ENCODE measurements at regions not wholly inside any gene's neighbourhood (a gene's known extent, or its start where the extent isn't known, plus 50 kb on each side); places are given as distances from the start of the nearest gene placed in this dataset.

GRCh38 chrX:55142206-55142918 is 53.5 kb downstream of the PAGE2 start:
- 24 to 28% methylated on average over 3 of the region's 3 CpGs for WGBS, 2 donors
- ATAC-seq (peak; percentile 66 to 94 (median 90)), DNase-seq (peak in 2 of 6 donors; percentile 8 to 14), FAIRE-seq (no peak)
- Histone ChIP-seq H3K27me3 (peaks cover 0 to 4% (median 0%) of the 10 kb centered on the region in 4 donors), H3K36me3 (no peaks in the 10 kb centered on the region), H3K4me3 (no peak overlapping the region), H3K4me1 (no peaks in the 10 kb centered on the region), H3K27ac (peak overlapping the region in 2 of 4 donors; percentile 44 to 50), H3K9me3 (no peaks in the 10 kb centered on the region)
- intact Hi-C loops (cut with DNase I) = no loop called here
- TF ChIP-seq CTCF (IDR thresholded peaks at IDR 0.05) = no peak

- no peaks in the 10 kb centered on the region for H3K36me3 ChIP-seq
- intact Hi-C loops (cut with DNase I) = no loop called here
- TF ChIP-seq CTCF (IDR thresholded peaks at IDR 0.05) = no peak
- FAIRE-seq (no peak), ATAC-seq (peak in 1 of 4 donors; percentile 51), DNase-seq (no peak)
- H3K4me1 ChIP-seq = no peaks in the 10 kb centered on the region
- 38 to 39% methylated on average over 6 of the region's 6 CpGs for WGBS, 2 donors
- no peak overlapping the region for H3K4me3 ChIP-seq
- H3K27ac ChIP-seq = peak overlapping the region in 2 of 4 donors; percentile 44 to 50
- no peaks in the 10 kb centered on the region for H3K9me3 ChIP-seq
- H3K27me3 ChIP-seq = peaks cover 0 to 9% (median 0%) of the 10 kb centered on the region in 4 donors
Observed at GRCh38 chrX:55142919-55143310, 54.1 kb downstream of the PAGE2 start.

GRCh38 chrX:55143621-55144020 is 54.8 kb downstream of the PAGE2 start:
- no peaks in the 10 kb centered on the region for H3K9me3 ChIP-seq
- H3K4me3 ChIP-seq = no peak overlapping the region
- 37 to 49% methylated on average over 2 of the region's 2 CpGs for WGBS, 2 donors
- H3K27me3 ChIP-seq = peaks cover 0 to 10% (median 0%) of the 10 kb centered on the region in 4 donors
- FAIRE-seq (no peak), ATAC-seq (no peak), DNase-seq (no peak)
- TF ChIP-seq CTCF (IDR thresholded peaks at IDR 0.05) = no peak
- peak overlapping the region in 1 of 4 donors; percentile 44 for H3K27ac ChIP-seq
- no peaks in the 10 kb centered on the region for H3K36me3 ChIP-seq
- no peaks in the 10 kb centered on the region for H3K4me1 ChIP-seq
- intact Hi-C loops (cut with DNase I) = no loop called here

- FAIRE-seq = no peak
- intact Hi-C loops (cut with DNase I) = no loop called here
- H3K4me1 ChIP-seq = no peaks in the 10 kb centered on the region
- 67 to 90% methylated on average over 2 of the region's 2 CpGs for WGBS, 2 donors
- no peaks in the 10 kb centered on the region for H3K36me3 ChIP-seq
- H3K27me3 ChIP-seq = peaks cover 0 to 10% (median 0%) of the 10 kb centered on the region in 4 donors
- no peak overlapping the region for H3K27ac ChIP-seq
- no peak for TF ChIP-seq CTCF (IDR thresholded peaks at IDR 0.05)
- no peak for DNase-seq
- no peak overlapping the region for H3K4me3 ChIP-seq
- no peaks in the 10 kb centered on the region for H3K9me3 ChIP-seq
- no peak for ATAC-seq
Observed at GRCh38 chrX:55144697-55145096, 55.9 kb downstream of the PAGE2 start.

GRCh38 chrX:55149242-55149641 is 60.4 kb downstream of the PAGE2 start:
- intact Hi-C loops (cut with DNase I) = no loop called here
- ATAC-seq = no peak
- H3K9me3 ChIP-seq = no peaks in the 10 kb centered on the region

More at GRCh38 chrX:55149242-55149641, 60.4 kb downstream of the PAGE2 start:
- no peak overlapping the region for H3K4me3 ChIP-seq
- FAIRE-seq (no peak), DNase-seq (no peak)
- H3K4me1 ChIP-seq = no peaks in the 10 kb centered on the region
- 53 to 57% methylated on average over 3 of the region's 3 CpGs for WGBS, 2 donors
- TF ChIP-seq CTCF (IDR thresholded peaks at IDR 0.05) = no peak
- H3K27me3 ChIP-seq = peaks cover 0 to 10% (median 0%) of the 10 kb centered on the region in 4 donors
- H3K27ac ChIP-seq = no peak overlapping the region
- H3K36me3 ChIP-seq = no peaks in the 10 kb centered on the region

All from pancreas (tissue), 10 donors.